GM12875 (cell line): ENCODE measurements at regions not wholly inside any gene's neighbourhood (a gene's known extent, or its start where the extent isn't known, plus 50 kb on each side); places are given as distances from the start of the nearest gene placed in this dataset.
"Not testable (repeated sequence)": the region's sequence is repeated elsewhere in the genome, so short reads cannot be mapped to it uniquely, and the experiment has no call there.

Experiments used
- H3K4me3 ChIP-seq: one replicate; pipeline ENCODE4 v1.5.1; 2011; ENCODE audit warnings: low read depth, low read length, control low read depth
- CTCF ChIP-seq: IDR thresholded peaks from 2 replicates; pipeline ENCODE4 v1.5.1; 2011; ENCODE audit warnings: low read depth, mild to moderate bottlenecking, control low read depth, inconsistent platforms, low read length, moderate library complexity, borderline replicate concordance; ENCODE audit not compliant: insufficient read depth

GRCh38 chr13:90498816-90499215 is 848.7 kb upstream of the MIR17HG start:
- H3K4me3 ChIP-seq: no peak overlapping the region
- no peak for TF ChIP-seq CTCF

- no peak for TF ChIP-seq CTCF
- H3K4me3 ChIP-seq: no peak overlapping the region
Measured at GRCh38 chr13:90500569-90500968, 846.9 kb upstream of the MIR17HG start.

GRCh38 chr13:90502153-90502552 is 845.3 kb upstream of the MIR17HG start:
- no peak for TF ChIP-seq CTCF
- no peak overlapping the region for H3K4me3 ChIP-seq

GRCh38 chr13:90502762-90503161 is 844.7 kb upstream of the MIR17HG start:
- TF ChIP-seq CTCF: no peak

GRCh38 chr13:90510319-90510718 is 837.2 kb upstream of the MIR17HG start:
- no peak overlapping the region for H3K4me3 ChIP-seq
- TF ChIP-seq CTCF: no peak

More at GRCh38 chr13:90502762-90503161, 844.7 kb upstream of the MIR17HG start:
- H3K4me3 ChIP-seq: no peak overlapping the region

GRCh38 chr13:90511903-90512302 is 835.6 kb upstream of the MIR17HG start:
- no peak overlapping the region for H3K4me3 ChIP-seq
- TF ChIP-seq CTCF: no peak

- not testable (repeated sequence) for H3K4me3 ChIP-seq
Measured at GRCh38 chr13:90514712-90515111, 832.8 kb upstream of the MIR17HG start.

GRCh38 chr13:90518417-90518816 is 829.1 kb upstream of the MIR17HG start:
- no peak for TF ChIP-seq CTCF
- no peak overlapping the region for H3K4me3 ChIP-seq
